Tibial nerve (tissue), 4 donors: ENCODE measurements at regions not wholly inside any gene's neighbourhood (a gene's known extent, or its start where the extent isn't known, plus 50 kb on each side); places are given as distances from the start of the nearest gene placed in this dataset.

ENCODE experiments used
- DNase-seq, 2 donors: peaks; one replicate each; pipeline ENCODE4 v3.0.0-alpha.2; 2019; ENCODE audit warnings: low spot score in 2 of 2
- H3K27ac ChIP-seq, 4 donors: fragments of 200-600 bp; sonication (generic) in 3 of 4; one replicate each; pipeline ENCODE4 v1.5.1; 2017 to 2019; ENCODE audit warnings: mild to moderate bottlenecking in 1 of 4
- H3K27me3 ChIP-seq, 2 donors: fragments of 200-600 bp; sonication (generic) in 1 of 2; one replicate each; pipeline versions ENCODE4 v1.5.1 to v1.6.0; 2017 to 2019
- H3K36me3 ChIP-seq, 3 donors: fragments of 200-600 bp; sonication (generic); one replicate each; pipeline ENCODE4 v1.5.1; 2018 to 2019
- H3K4me1 ChIP-seq, 4 donors: fragments of 200-600 bp; sonication (generic) in 3 of 4; one replicate each; pipeline ENCODE4 v1.5.1; 2017 to 2019
- H3K4me3 ChIP-seq, 4 donors: fragments of 200-600 bp; sonication (generic) in 3 of 4; one replicate each; pipeline ENCODE4 v1.5.1; 2017 to 2019; ENCODE audit warnings: mild to moderate bottlenecking in 1 of 4, moderate library complexity in 1 of 4
- H3K9me3 ChIP-seq, 4 donors: fragments of 200-600 bp; sonication (generic) in 3 of 4; one replicate each; pipeline ENCODE4 v1.5.1; 2017 to 2019
- CTCF ChIP-seq, 5 experiments: fragments of 200-600 bp in 3 of 5; fragments of 450-650 bp in 2 of 5; sonication (generic) in 3 of 5; IDR thresholded peaks; one replicate each; pipeline ENCODE4 v1.5.1; 2016 to 2019; ENCODE audit warnings: antibody characterized with exemption in 5 of 5, mild to moderate bottlenecking in 3 of 5, moderate library complexity in 2 of 5
- EP300 ChIP-seq, 2 donors: sonication (generic); formaldehyde crosslinking; IDR thresholded peaks; one replicate each; pipeline ENCODE4 v1.6.1; 2017; ENCODE audit warnings: antibody characterized with exemption in 2 of 2, mild to moderate bottlenecking in 1 of 2
- POLR2A ChIP-seq, 2 donors: fragments of 450-650 bp; IDR thresholded peaks; one replicate each; pipeline ENCODE4 v1.6.1; 2017; ENCODE audit warnings: antibody characterized with exemption in 2 of 2, mild to moderate bottlenecking in 2 of 2, moderate library complexity in 2 of 2
- whole genome bisulfite sequencing, 2 donors: methylation state at CpG; one replicate each; pipeline ENCODE4 v1.1.5; 2018; 5-methylcytosine and 5-hydroxymethylcytosine counted together

- Histone ChIP-seq H3K27me3 (no peaks in the 10 kb centered on the region), H3K27ac (no peak overlapping the region), H3K36me3 (no peaks in the 10 kb centered on the region), H3K4me3 (no peak overlapping the region), H3K9me3 (peaks cover 0 to 32% (median 10%) of the 10 kb centered on the region in 4 donors), H3K4me1 (no peaks in the 10 kb centered on the region)
- TF ChIP-seq CTCF (IDR thresholded peaks at IDR 0.05) (no peak), EP300 (IDR thresholded peaks at IDR 0.05) (no peak), POLR2A (IDR thresholded peaks at IDR 0.05) (no peak)
- no peak for DNase-seq
- 74 to 90% methylated on average over 1 of the region's 1 CpG for WGBS, 2 donors
These were observed 407.1 kb downstream of the LRRC70 start for GRCh38 chr5:62985749-62986148.

- Histone ChIP-seq H3K4me1 (peaks cover 0 to 9% (median 0%) of the 10 kb centered on the region in 4 donors), H3K9me3 (peaks cover 0 to 24% (median 8%) of the 10 kb centered on the region in 4 donors), H3K4me3 (no peak overlapping the region), H3K27ac (no peak overlapping the region), H3K27me3 (no peaks in the 10 kb centered on the region), H3K36me3 (no peaks in the 10 kb centered on the region)
- TF ChIP-seq POLR2A (IDR thresholded peaks at IDR 0.05) (no peak), EP300 (IDR thresholded peaks at IDR 0.05) (peak in 1 of 2 donors; percentile 68), CTCF (IDR thresholded peaks at IDR 0.05) (no peak)
- WGBS, 2 donors = 49 to 65% methylated on average over 3 of the region's 3 CpGs
- DNase-seq = peak; percentile 33 to 43
These were observed 403.7 kb downstream of the LRRC70 start for GRCh38 chr5:62982348-62982747.

GRCh38 chr5:62980884-62981283, 402.3 kb downstream of the LRRC70 start:
- peaks cover 0 to 10% (median 5%) of the 10 kb centered on the region in 4 donors for H3K9me3 ChIP-seq
- H3K4me3 ChIP-seq = no peak overlapping the region
- WGBS, 2 donors = 85 to 91% methylated on average over 1 of the region's 1 CpG
- TF ChIP-seq EP300 (IDR thresholded peaks at IDR 0.05) = no peak
- TF ChIP-seq CTCF (IDR thresholded peaks at IDR 0.05) = no peak
- no peak for TF ChIP-seq POLR2A (IDR thresholded peaks at IDR 0.05)
- no peak for DNase-seq
- H3K27ac ChIP-seq = no peak overlapping the region
- no peaks in the 10 kb centered on the region for H3K36me3 ChIP-seq
- H3K27me3 ChIP-seq = no peaks in the 10 kb centered on the region
- H3K4me1 ChIP-seq = peaks cover 0 to 10% (median 0%) of the 10 kb centered on the region in 4 donors

- 86 to 88% methylated on average over 5 of the region's 5 CpGs for WGBS, 2 donors
- peaks cover 0 to 16% (median 0%) of the 10 kb centered on the region in 4 donors for H3K4me1 ChIP-seq
- H3K27ac ChIP-seq = no peak overlapping the region
- no peak for DNase-seq
- H3K36me3 ChIP-seq = no peaks in the 10 kb centered on the region
- H3K4me3 ChIP-seq = no peak overlapping the region
- TF ChIP-seq CTCF (IDR thresholded peaks at IDR 0.05) (no peak), EP300 (IDR thresholded peaks at IDR 0.05) (no peak), POLR2A (IDR thresholded peaks at IDR 0.05) (no peak)
- H3K27me3 ChIP-seq = no peaks in the 10 kb centered on the region
- H3K9me3 ChIP-seq = no peaks in the 10 kb centered on the region
These were observed 400.9 kb downstream of the LRRC70 start for GRCh38 chr5:62979472-62979871.

- no peaks in the 10 kb centered on the region for H3K36me3 ChIP-seq
- H3K4me1 ChIP-seq = peaks cover 0 to 23% (median 0%) of the 10 kb centered on the region in 4 donors
- TF ChIP-seq CTCF (IDR thresholded peaks at IDR 0.05) (no peak), POLR2A (IDR thresholded peaks at IDR 0.05) (no peak), EP300 (IDR thresholded peaks at IDR 0.05) (no peak)
- no peaks in the 10 kb centered on the region for H3K9me3 ChIP-seq
- H3K4me3 ChIP-seq = no peak overlapping the region
- 60 to 72% methylated on average over 4 of the region's 4 CpGs for WGBS, 2 donors
- no peak overlapping the region for H3K27ac ChIP-seq
- DNase-seq = no peak
- H3K27me3 ChIP-seq = no peaks in the 10 kb centered on the region
These were observed 399.0 kb downstream of the LRRC70 start for GRCh38 chr5:62977661-62978060.
